ENCODE measurements at regions not wholly inside any gene's neighbourhood (a gene's known extent, or its start where the extent isn't known, plus 50 kb on each side); places are given as distances from the start of the nearest gene placed in this dataset.

DNA sequence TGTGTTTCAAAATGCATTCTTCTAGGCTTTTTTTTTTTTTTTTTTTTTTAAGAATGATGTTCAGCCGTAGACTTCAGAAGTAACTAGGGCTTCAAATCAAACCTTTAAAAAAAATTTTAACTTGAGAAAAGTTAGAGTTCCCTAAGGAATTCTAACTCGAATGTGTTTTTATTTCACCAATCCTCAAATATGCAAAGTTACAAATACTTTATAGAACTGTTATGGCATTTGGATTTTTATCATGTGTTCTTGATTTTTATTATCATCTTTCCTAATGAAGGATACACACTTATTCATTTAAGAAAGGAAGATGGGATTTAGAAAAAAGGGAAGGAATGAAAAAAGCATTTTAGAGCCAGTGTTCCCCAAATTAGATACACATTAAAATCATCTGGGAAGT is 200.6 kb upstream of the LDB2 start:
- no peaks in the 10 kb centered on the region for H3K9me3 ChIP-seq (ENCODE audit: control insufficient read depth, insufficient read depth, low read depth, low read length)
- H3K27me3 ChIP-seq (ENCODE audit: control insufficient read depth, insufficient read depth, low read length): no peaks in the 10 kb centered on the region
- H3K9ac ChIP-seq (ENCODE audit: insufficient read depth, low read length): no peak overlapping the region
- DNase-seq (ENCODE audit: low read depth in 2 of 2): no peak
- no peaks in the 10 kb centered on the region for H3K4me1 ChIP-seq (ENCODE audit: control insufficient read depth, extremely low read depth, insufficient read depth, low read length)
- H2AFZ ChIP-seq (ENCODE audit: low read length): no peak overlapping the region
- no peaks in the 10 kb centered on the region for H3K79me2 ChIP-seq (ENCODE audit: control insufficient read depth, insufficient read depth, low read length)
- H3K4me3 ChIP-seq (replicated peaks in 1 of 4; ENCODE audit: control extremely low read depth in 1 of 4, insufficient read depth in 1 of 4, low read depth in 3 of 4, low read length in 4 of 4): no peak overlapping the region
- H3K36me3 ChIP-seq (ENCODE audit: control insufficient read depth, insufficient read depth, low read length): no peaks in the 10 kb centered on the region
- H4K20me1 ChIP-seq (ENCODE audit: control insufficient read depth, extremely low read depth, insufficient read depth, low read length): no peaks in the 10 kb centered on the region
- no peak overlapping the region for H3K4me2 ChIP-seq (ENCODE audit: extremely low read depth, insufficient read depth, low read length)
- no peak overlapping the region for H3K27ac ChIP-seq (ENCODE audit: insufficient read depth, low read length)
- TF ChIP-seq, protein P1, sequence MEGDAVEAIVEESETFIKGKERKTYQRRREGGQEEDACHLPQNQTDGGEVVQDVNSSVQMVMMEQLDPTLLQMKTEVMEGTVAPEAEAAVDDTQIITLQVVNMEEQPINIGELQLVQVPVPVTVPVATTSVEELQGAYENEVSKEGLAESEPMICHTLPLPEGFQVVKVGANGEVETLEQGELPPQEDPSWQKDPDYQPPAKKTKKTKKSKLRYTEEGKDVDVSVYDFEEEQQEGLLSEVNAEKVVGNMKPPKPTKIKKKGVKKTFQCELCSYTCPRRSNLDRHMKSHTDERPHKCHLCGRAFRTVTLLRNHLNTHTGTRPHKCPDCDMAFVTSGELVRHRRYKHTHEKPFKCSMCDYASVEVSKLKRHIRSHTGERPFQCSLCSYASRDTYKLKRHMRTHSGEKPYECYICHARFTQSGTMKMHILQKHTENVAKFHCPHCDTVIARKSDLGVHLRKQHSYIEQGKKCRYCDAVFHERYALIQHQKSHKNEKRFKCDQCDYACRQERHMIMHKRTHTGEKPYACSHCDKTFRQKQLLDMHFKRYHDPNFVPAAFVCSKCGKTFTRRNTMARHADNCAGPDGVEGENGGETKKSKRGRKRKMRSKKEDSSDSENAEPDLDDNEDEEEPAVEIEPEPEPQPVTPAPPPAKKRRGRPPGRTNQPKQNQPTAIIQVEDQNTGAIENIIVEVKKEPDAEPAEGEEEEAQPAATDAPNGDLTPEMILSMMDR (conservative IDR thresholded peaks at IDR 0.05 in 1 of 2, IDR thresholded peaks at IDR 0.05 in 1 of 2; ENCODE audit: low read depth in 1 of 2, low read length in 2 of 2): no peak
- no peak for TF ChIP-seq EZH2 (IDR thresholded peaks at IDR 0.05; ENCODE audit: low read length, missing control alignments)

DNA sequence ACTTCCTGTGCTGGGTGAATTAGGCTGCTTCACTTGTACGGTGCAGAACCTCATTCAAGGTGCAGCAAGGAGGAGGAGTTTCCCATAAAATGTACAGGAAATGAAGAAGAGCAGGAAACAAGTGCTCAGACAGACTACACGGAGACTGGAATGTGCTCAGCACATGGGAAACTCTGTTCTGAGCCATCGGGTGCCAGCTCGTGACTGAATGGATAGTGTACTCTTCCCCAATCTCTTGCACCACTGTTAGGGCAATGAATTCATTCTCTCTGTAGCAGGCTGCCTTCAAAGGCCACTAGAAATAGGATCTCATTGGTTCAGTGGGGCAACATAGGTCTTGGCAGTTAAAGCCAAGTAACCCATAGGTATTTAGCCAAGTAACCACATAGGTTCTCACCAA is 200.0 kb upstream of the LDB2 start:
- no peak overlapping the region for H2AFZ ChIP-seq (ENCODE audit: low read length)
- no peaks in the 10 kb centered on the region for H3K4me1 ChIP-seq (ENCODE audit: control insufficient read depth, extremely low read depth, insufficient read depth, low read length)
- no peaks in the 10 kb centered on the region for H4K20me1 ChIP-seq (ENCODE audit: control insufficient read depth, extremely low read depth, insufficient read depth, low read length)
- H3K79me2 ChIP-seq (ENCODE audit: control insufficient read depth, insufficient read depth, low read length): no peaks in the 10 kb centered on the region
- H3K36me3 ChIP-seq (ENCODE audit: control insufficient read depth, insufficient read depth, low read length): no peaks in the 10 kb centered on the region
- no peak overlapping the region for H3K4me3 ChIP-seq (replicated peaks in 1 of 4; ENCODE audit: control extremely low read depth in 1 of 4, insufficient read depth in 1 of 4, low read depth in 3 of 4, low read length in 4 of 4)
- H3K27me3 ChIP-seq (ENCODE audit: control insufficient read depth, insufficient read depth, low read length): no peaks in the 10 kb centered on the region
- no peak overlapping the region for H3K9ac ChIP-seq (ENCODE audit: insufficient read depth, low read length)
- DNase-seq (ENCODE audit: low read depth in 2 of 2): no peak
- H3K9me3 ChIP-seq (ENCODE audit: control insufficient read depth, insufficient read depth, low read depth, low read length): no peaks in the 10 kb centered on the region
- no peak overlapping the region for H3K27ac ChIP-seq (ENCODE audit: insufficient read depth, low read length)
- no peak overlapping the region for H3K4me2 ChIP-seq (ENCODE audit: extremely low read depth, insufficient read depth, low read length)
- TF ChIP-seq EZH2 (IDR thresholded peaks at IDR 0.05; ENCODE audit: low read length, missing control alignments): no peak
- TF ChIP-seq, protein P1 (conservative IDR thresholded peaks at IDR 0.05 in 1 of 2, IDR thresholded peaks at IDR 0.05 in 1 of 2; ENCODE audit: low read depth in 1 of 2, low read length in 2 of 2): no peak

DNA sequence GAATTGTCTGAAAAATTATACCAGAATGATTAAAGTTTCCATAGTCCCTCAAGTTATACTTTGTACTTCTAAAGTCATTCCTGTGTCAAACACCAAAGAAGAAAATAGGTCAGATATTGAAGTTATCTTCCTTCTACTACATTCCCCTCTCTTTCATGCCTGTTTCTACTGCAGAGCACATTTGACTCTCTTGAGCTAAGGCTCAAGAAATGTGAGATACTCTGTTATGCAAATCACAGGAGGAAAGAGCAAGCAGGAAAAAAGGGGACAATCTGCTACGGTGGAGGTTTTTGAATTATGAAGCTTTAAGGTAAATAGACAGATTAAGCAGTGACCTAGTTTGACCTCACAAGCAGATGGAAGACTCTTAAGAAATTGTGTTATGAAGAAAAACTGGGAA is 198.9 kb upstream of the LDB2 start:
- Histone ChIP-seq H3K4me3 (replicated peaks in 1 of 4; ENCODE audit: control extremely low read depth in 1 of 4, insufficient read depth in 1 of 4, low read depth in 3 of 4, low read length in 4 of 4) (no peak overlapping the region), H4K20me1 (ENCODE audit: control insufficient read depth, extremely low read depth, insufficient read depth, low read length) (no peaks in the 10 kb centered on the region), H3K36me3 (ENCODE audit: control insufficient read depth, insufficient read depth, low read length) (no peaks in the 10 kb centered on the region), H3K4me2 (ENCODE audit: extremely low read depth, insufficient read depth, low read length) (no peak overlapping the region), H3K79me2 (ENCODE audit: control insufficient read depth, insufficient read depth, low read length) (no peaks in the 10 kb centered on the region), H3K4me1 (ENCODE audit: control insufficient read depth, extremely low read depth, insufficient read depth, low read length) (no peaks in the 10 kb centered on the region), H2AFZ (ENCODE audit: low read length) (no peak overlapping the region), H3K9me3 (ENCODE audit: control insufficient read depth, insufficient read depth, low read depth, low read length) (no peaks in the 10 kb centered on the region), H3K9ac (ENCODE audit: insufficient read depth, low read length) (no peak overlapping the region), H3K27me3 (ENCODE audit: control insufficient read depth, insufficient read depth, low read length) (no peaks in the 10 kb centered on the region), H3K27ac (ENCODE audit: insufficient read depth, low read length) (no peak overlapping the region)
- DNase-seq (ENCODE audit: low read depth in 2 of 2): no peak
- TF ChIP-seq, protein P1 (conservative IDR thresholded peaks at IDR 0.05 in 1 of 2, IDR thresholded peaks at IDR 0.05 in 1 of 2; ENCODE audit: low read depth in 1 of 2, low read length in 2 of 2): no peak
- TF ChIP-seq EZH2 (IDR thresholded peaks at IDR 0.05; ENCODE audit: low read length, missing control alignments): no peak
